ENCODE measurements at regions not wholly inside any gene's neighbourhood (a gene's known extent, or its start where the extent isn't known, plus 50 kb on each side); places are given as distances from the start of the nearest gene placed in this dataset.

GRCh38 chr13:111011899-111012298 lies 97.0 kb upstream of the ANKRD10 start:
- Histone ChIP-seq H3K79me2 (ENCODE audit: control insufficient read depth, insufficient read depth, low read length) (no peaks in the 10 kb centered on the region), H3K4me1 (ENCODE audit: control insufficient read depth, extremely low read depth, insufficient read depth, low read length) (peaks cover 5% of the 10 kb centered on the region), H4K20me1 (replicated peaks; ENCODE audit: control insufficient read depth, extremely low read depth, insufficient read depth, low read length) (no peaks in the 10 kb centered on the region), H3K27ac (ENCODE audit: insufficient read depth, low read depth, low read length) (no peak overlapping the region), H3K4me3 (replicated peaks in 1 of 3; ENCODE audit: insufficient read depth in 1 of 3, low read depth in 1 of 3, low read length in 3 of 3) (no peak overlapping the region), H3K4me2 (ENCODE audit: insufficient read depth, low read length) (no peak overlapping the region), H3K27me3 (ENCODE audit: control insufficient read depth in 2 of 2, insufficient read depth in 2 of 2, low read length in 2 of 2) (peaks cover 0 to 3% of the 10 kb centered on the region in 2 experiments), H3K36me3 (ENCODE audit: control insufficient read depth in 2 of 2, extremely low read depth in 1 of 2, insufficient read depth in 2 of 2, low read length in 2 of 2) (no peaks in the 10 kb centered on the region), H3K9me3 (replicated peaks; ENCODE audit: control insufficient read depth, insufficient read depth, low read length) (no peaks in the 10 kb centered on the region), H3K9me1 (replicated peaks; ENCODE audit: control insufficient read depth, extremely low read depth, insufficient read depth, low read length) (no peaks in the 10 kb centered on the region), H2AFZ (ENCODE audit: low read depth, low read length) (no peak overlapping the region), H3K9ac (replicated peaks; ENCODE audit: extremely low read depth, insufficient read depth, low read length) (no peak overlapping the region)
- no peak for FAIRE-seq
- intact Hi-C loops (cut with micrococcal nuclease) (no loop called here), dilution Hi-C loops (cut with MboI; ENCODE audit: extremely low pct_ligation_motif_present, low sequenced_read_pairs) (no loop called here)
- TF ChIP-seq, protein P1, sequence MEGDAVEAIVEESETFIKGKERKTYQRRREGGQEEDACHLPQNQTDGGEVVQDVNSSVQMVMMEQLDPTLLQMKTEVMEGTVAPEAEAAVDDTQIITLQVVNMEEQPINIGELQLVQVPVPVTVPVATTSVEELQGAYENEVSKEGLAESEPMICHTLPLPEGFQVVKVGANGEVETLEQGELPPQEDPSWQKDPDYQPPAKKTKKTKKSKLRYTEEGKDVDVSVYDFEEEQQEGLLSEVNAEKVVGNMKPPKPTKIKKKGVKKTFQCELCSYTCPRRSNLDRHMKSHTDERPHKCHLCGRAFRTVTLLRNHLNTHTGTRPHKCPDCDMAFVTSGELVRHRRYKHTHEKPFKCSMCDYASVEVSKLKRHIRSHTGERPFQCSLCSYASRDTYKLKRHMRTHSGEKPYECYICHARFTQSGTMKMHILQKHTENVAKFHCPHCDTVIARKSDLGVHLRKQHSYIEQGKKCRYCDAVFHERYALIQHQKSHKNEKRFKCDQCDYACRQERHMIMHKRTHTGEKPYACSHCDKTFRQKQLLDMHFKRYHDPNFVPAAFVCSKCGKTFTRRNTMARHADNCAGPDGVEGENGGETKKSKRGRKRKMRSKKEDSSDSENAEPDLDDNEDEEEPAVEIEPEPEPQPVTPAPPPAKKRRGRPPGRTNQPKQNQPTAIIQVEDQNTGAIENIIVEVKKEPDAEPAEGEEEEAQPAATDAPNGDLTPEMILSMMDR (IDR thresholded peaks at IDR 0.05; ENCODE audit: extremely low read depth in 1 of 2, insufficient read depth in 1 of 2, low read depth in 1 of 2, low read length in 2 of 2): no peak
- no peak for TF ChIP-seq MYC (IDR thresholded peaks at IDR 0.05; ENCODE audit: low read depth, low read length)
- TF ChIP-seq POLR2AphosphoS5 (IDR thresholded peaks at IDR 0.05; ENCODE audit: insufficient read depth, low read depth, low read length): no peak
- TF ChIP-seq MAX (IDR thresholded peaks at IDR 0.05; ENCODE audit: insufficient read depth, insufficient read length): no peak
- TF ChIP-seq POLR2A (IDR thresholded peaks at IDR 0.05; ENCODE audit: low read depth, low read length): no peak
- TF ChIP-seq JUN (IDR thresholded peaks at IDR 0.05; ENCODE audit: borderline replicate concordance, insufficient read depth, insufficient read length, low read depth): no peak
- no peak for TF ChIP-seq GATA2 (IDR thresholded peaks at IDR 0.05; ENCODE audit: insufficient read depth, insufficient read length, low read depth, low read length)
- no peak for TF ChIP-seq FOS (IDR thresholded peaks at IDR 0.05; ENCODE audit: borderline replicate concordance, insufficient read depth, low read length)
- no peak for TF ChIP-seq EZH2 (IDR thresholded peaks at IDR 0.05; ENCODE audit: borderline replicate concordance, low read depth, low read length, severe bottlenecking)
- BruUV-seq (replicated peaks): no TSS peak
- CTCF ChIA-PET: interaction anchor here (1.1 to 1.2 kb wide), 2 partner anchors 11 to 55 kb away, joined by 3 to 4 read pairs; no protein-coding TSS in a partner anchor
- no peak for DNase-seq (ENCODE audit: low read depth, low spot score)
- POLR2A ChIA-PET: no interaction called here

Measured in endothelial cell of umbilical vein (primary cell).